GM12878 (cell line): ENCODE measurements at regions not wholly inside any gene's neighbourhood (a gene's known extent, or its start where the extent isn't known, plus 50 kb on each side); places are given as distances from the start of the nearest gene placed in this dataset.

Experiments used
- ATF7 ChIP-seq: fragments of 450-650 bp; IDR thresholded peaks from 2 replicates; pipeline ENCODE4 v1.6.1; 2016; ENCODE audit warnings: low read depth, mild to moderate bottlenecking
- CTCF ChIP-seq, 3 experiments: IDR thresholded peaks in 2 of 3; conservative IDR thresholded peaks in 1 of 3; 2 replicates each; pipeline ENCODE4 v1.5.1; 2011; ENCODE audit warnings: low read depth in 3 of 3, low read length in 3 of 3, mild to moderate bottlenecking in 3 of 3, control low read depth in 2 of 3, moderate library complexity in 2 of 3, inconsistent platforms in 1 of 3, mixed read lengths in 1 of 3; ENCODE audit not compliant: control insufficient read depth in 2 of 3, insufficient read depth in 1 of 3; ENCODE audit errors: extremely low read depth in 1 of 3
- GABPA ChIP-seq: IDR thresholded peaks from 2 replicates; pipeline ENCODE4 v1.6.1; 2014; ENCODE audit warnings: antibody characterized with exemption, low read depth, mild to moderate bottlenecking, inconsistent platforms
- NRF1 ChIP-seq: conservative IDR thresholded peaks from 2 replicates; pipeline ENCODE4 v1.6.1; 2011; ENCODE audit warnings: mild to moderate bottlenecking, low read depth, low read length, improper control_type of control experiment
- SMC3 ChIP-seq: IDR thresholded peaks from 2 replicates; pipeline ENCODE4 v1.6.1; 2011; ENCODE audit warnings: low read length, improper control_type of control experiment, borderline replicate concordance
- ZNF274 ChIP-seq: IDR thresholded peaks from one replicate; pipeline ENCODE4 v1.8.0; 2011; ENCODE audit not compliant: insufficient read length, insufficient read depth

- TF ChIP-seq NRF1, result no peak
- no peak for TF ChIP-seq ZNF274
- no peak for TF ChIP-seq CTCF (IDR thresholded peaks at IDR 0.05 in 2 of 3, conservative IDR thresholded peaks at IDR 0.05 in 1 of 3; ENCODE audit: control insufficient read depth in 2 of 3, extremely low read depth in 1 of 3, insufficient read depth in 1 of 3, low read depth in 3 of 3, low read length in 3 of 3)
- TF ChIP-seq GABPA, result no peak
- no peak for TF ChIP-seq ATF7
- no peak for TF ChIP-seq SMC3
These were observed 104.6 kb upstream of the CDYL start for GRCh38 chr6:4671587-4672115.
